ENCODE measurements at regions not wholly inside any gene's neighbourhood (a gene's known extent, or its start where the extent isn't known, plus 50 kb on each side); places are given as distances from the start of the nearest gene placed in this dataset.
A peak's percentile ranks its signal among the peaks of the same experiment; 100 is the strongest.
"Not testable (repeated sequence)": the region's sequence is repeated elsewhere in the genome, so short reads cannot be mapped to it uniquely, and the experiment has no call there.

DNA sequence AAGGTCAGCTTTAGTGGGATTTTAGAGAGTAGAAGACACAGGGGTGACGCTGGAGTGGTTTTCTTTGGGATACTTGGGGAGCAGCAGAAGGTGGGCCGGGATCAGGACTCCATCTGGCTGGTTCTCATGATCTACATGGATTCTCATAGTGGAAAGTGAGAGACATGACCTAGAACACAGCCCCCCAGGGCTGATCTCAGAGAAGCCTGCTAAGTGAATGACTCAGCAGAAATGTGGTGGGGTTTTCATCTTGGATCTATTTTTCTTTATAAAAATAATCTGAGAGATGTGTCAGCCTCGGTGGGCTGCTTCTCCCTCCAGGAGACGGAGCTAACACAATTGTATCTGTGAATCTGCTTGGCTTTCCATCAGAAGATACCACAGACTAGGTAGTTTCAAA is 484.4 kb downstream of the TMEM121 start:
- no peak for TF ChIP-seq RXRA (IDR thresholded peaks at IDR 0.05)
- no peak for TF ChIP-seq RAD21 (IDR thresholded peaks at IDR 0.05)
- TF ChIP-seq EGR1 (IDR thresholded peaks at IDR 0.05; ENCODE audit: low read depth in 2 of 2), result no peak
- no peak for TF ChIP-seq FOXA2 (IDR thresholded peaks at IDR 0.05)
- no peak for TF ChIP-seq ZBTB33 (IDR thresholded peaks at IDR 0.05)
- TF ChIP-seq GABPA (IDR thresholded peaks at IDR 0.05 in 1 of 2, conservative IDR thresholded peaks at IDR 0.05 in 1 of 2), result no peak
- TF ChIP-seq, protein P1, sequence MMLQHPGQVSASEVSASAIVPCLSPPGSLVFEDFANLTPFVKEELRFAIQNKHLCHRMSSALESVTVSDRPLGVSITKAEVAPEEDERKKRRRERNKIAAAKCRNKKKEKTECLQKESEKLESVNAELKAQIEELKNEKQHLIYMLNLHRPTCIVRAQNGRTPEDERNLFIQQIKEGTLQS (IDR thresholded peaks at IDR 0.05), result no peak
- TF ChIP-seq NR2F2 (IDR thresholded peaks at IDR 0.05), result no peak
- no peak for TF ChIP-seq HNF4A (conservative IDR thresholded peaks at IDR 0.05)
- TF ChIP-seq HNF4G (IDR thresholded peaks at IDR 0.05), result no peak
- TF ChIP-seq TAF1 (conservative IDR thresholded peaks at IDR 0.05), result no peak
- TF ChIP-seq, protein P2, sequence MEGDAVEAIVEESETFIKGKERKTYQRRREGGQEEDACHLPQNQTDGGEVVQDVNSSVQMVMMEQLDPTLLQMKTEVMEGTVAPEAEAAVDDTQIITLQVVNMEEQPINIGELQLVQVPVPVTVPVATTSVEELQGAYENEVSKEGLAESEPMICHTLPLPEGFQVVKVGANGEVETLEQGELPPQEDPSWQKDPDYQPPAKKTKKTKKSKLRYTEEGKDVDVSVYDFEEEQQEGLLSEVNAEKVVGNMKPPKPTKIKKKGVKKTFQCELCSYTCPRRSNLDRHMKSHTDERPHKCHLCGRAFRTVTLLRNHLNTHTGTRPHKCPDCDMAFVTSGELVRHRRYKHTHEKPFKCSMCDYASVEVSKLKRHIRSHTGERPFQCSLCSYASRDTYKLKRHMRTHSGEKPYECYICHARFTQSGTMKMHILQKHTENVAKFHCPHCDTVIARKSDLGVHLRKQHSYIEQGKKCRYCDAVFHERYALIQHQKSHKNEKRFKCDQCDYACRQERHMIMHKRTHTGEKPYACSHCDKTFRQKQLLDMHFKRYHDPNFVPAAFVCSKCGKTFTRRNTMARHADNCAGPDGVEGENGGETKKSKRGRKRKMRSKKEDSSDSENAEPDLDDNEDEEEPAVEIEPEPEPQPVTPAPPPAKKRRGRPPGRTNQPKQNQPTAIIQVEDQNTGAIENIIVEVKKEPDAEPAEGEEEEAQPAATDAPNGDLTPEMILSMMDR (IDR thresholded peaks at IDR 0.05; ENCODE audit: low read depth, low read length, missing input control), result no peak
- no peak for TF ChIP-seq YY1 (IDR thresholded peaks at IDR 0.05)
- no peak for TF ChIP-seq FOXA1 (IDR thresholded peaks at IDR 0.05)
- H3K36me3 ChIP-seq (ENCODE audit: control insufficient read depth in 4 of 4, insufficient read depth in 3 of 4, low read depth in 1 of 4, low read length in 3 of 4), result no peaks in the 10 kb centered on the region
- no peak overlapping the region for H3K4me3 ChIP-seq (ENCODE audit: low read depth in 1 of 3, low read length in 3 of 3)
- H3K9me3 ChIP-seq (ENCODE audit: control insufficient read depth in 4 of 4, low read length in 3 of 4), result no peaks in the 10 kb centered on the region
- H3K4me1 ChIP-seq (ENCODE audit: control insufficient read depth in 4 of 4, insufficient read depth in 4 of 4, low read length in 3 of 4), result no peaks in the 10 kb centered on the region
- no peaks in the 10 kb centered on the region for H3K27me3 ChIP-seq (ENCODE audit: control insufficient read depth in 4 of 4, insufficient read depth in 4 of 4, low read length in 3 of 4)
- no peak for DNase-seq (ENCODE audit: low spot score)
- H3K9ac ChIP-seq (ENCODE audit: low read depth in 1 of 2, low read length in 2 of 2), result no peak overlapping the region
- whole genome bisulfite sequencing, result 47% methylated on average over 4 of the region's 4 CpGs
- no peak overlapping the region for H3K27ac ChIP-seq (ENCODE audit: low read depth in 1 of 2, low read length in 2 of 2)

- not testable (repeated sequence) for H3K36me3 ChIP-seq (ENCODE audit: control insufficient read depth in 4 of 4, insufficient read depth in 3 of 4, low read depth in 1 of 4, low read length in 3 of 4); H3K9me3 ChIP-seq (ENCODE audit: control insufficient read depth in 4 of 4, low read length in 3 of 4); H3K9ac ChIP-seq (ENCODE audit: low read depth in 1 of 2, low read length in 2 of 2); H3K27me3 ChIP-seq (ENCODE audit: control insufficient read depth in 4 of 4, insufficient read depth in 4 of 4, low read length in 3 of 4); H3K27ac ChIP-seq (ENCODE audit: low read depth in 1 of 2, low read length in 2 of 2); H3K4me3 ChIP-seq (ENCODE audit: low read depth in 1 of 3, low read length in 3 of 3); H3K4me1 ChIP-seq (ENCODE audit: control insufficient read depth in 4 of 4, insufficient read depth in 4 of 4, low read length in 3 of 4)
- peak; percentile 53 for DNase-seq (ENCODE audit: low spot score)
- WGBS, result 41% methylated on average over 22 of the region's 22 CpGs
- TF ChIP-seq RAD21 (IDR thresholded peaks at IDR 0.05), result peak; percentile 40 to 64
- TF ChIP-seq, protein P2 (IDR thresholded peaks at IDR 0.05; ENCODE audit: low read depth, low read length, missing input control), result peak; percentile 36
Observed at GRCh38 chr14:106011631-106012360, 485.4 kb downstream of the TMEM121 start.

DNA sequence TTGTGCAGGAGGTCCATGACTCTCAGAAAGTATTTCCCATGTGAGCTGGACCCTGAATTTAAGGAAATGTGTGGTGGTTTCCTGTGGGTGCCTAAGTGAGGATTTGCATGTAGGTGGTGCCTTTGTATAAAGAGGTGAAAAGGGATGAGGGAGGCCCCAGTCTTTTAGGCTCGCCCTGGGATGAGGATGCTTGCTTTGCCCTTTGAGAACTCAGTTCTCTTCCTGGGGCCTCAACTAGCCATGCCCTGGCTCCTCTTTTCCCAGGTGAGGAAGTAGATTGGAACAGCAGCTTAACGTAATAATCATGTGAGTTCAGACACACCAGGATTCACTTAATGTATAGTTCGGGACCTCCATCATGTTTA is 486.0 kb downstream of the TMEM121 start:
- WGBS, result 60% methylated on average over 3 of the region's 3 CpGs
- H3K9ac ChIP-seq (ENCODE audit: low read depth in 1 of 2, low read length in 2 of 2); H3K4me3 ChIP-seq (ENCODE audit: low read depth in 1 of 3, low read length in 3 of 3); H3K9me3 ChIP-seq (ENCODE audit: control insufficient read depth in 4 of 4, low read length in 3 of 4); H3K27ac ChIP-seq (ENCODE audit: low read depth in 1 of 2, low read length in 2 of 2); H3K36me3 ChIP-seq (ENCODE audit: control insufficient read depth in 4 of 4, insufficient read depth in 3 of 4, low read depth in 1 of 4, low read length in 3 of 4); H3K4me1 ChIP-seq (ENCODE audit: control insufficient read depth in 4 of 4, insufficient read depth in 4 of 4, low read length in 3 of 4); H3K27me3 ChIP-seq (ENCODE audit: control insufficient read depth in 4 of 4, insufficient read depth in 4 of 4, low read length in 3 of 4); DNase-seq (ENCODE audit: low spot score): not testable (repeated sequence)
